GM18502 (cell line): ENCODE measurements at regions not wholly inside any gene's neighbourhood (a gene's known extent, or its start where the extent isn't known, plus 50 kb on each side); places are given as distances from the start of the nearest gene placed in this dataset.
"Not testable (repeated sequence)": the region's sequence is repeated elsewhere in the genome, so short reads cannot be mapped to it uniquely, and the experiment has no call there.

ENCODE experiments used
- ATAC-seq: cut with Tn5 transposase; IDR thresholded peaks from one replicate; pipeline ENCODE4 v1.9.1; 2021; ENCODE audit warnings: mild to moderate bottlenecking; ENCODE audit not compliant: unreplicated experiment, poor library complexity

GRCh38 chr15:35288580-35288979 lies 203.5 kb upstream of the NANOGP8 start:
- no peak for ATAC-seq

GRCh38 chr15:35286721-35287120 lies 201.6 kb upstream of the NANOGP8 start:
- no peak for ATAC-seq

GRCh38 chr15:35282965-35283496 lies 197.9 kb upstream of the NANOGP8 start:
- ATAC-seq: no peak

- no peak for ATAC-seq
Observed at GRCh38 chr15:35281515-35281914, 196.4 kb upstream of the NANOGP8 start.

- ATAC-seq: no peak
Observed at GRCh38 chr15:35279811-35280210, 194.7 kb upstream of the NANOGP8 start.

- ATAC-seq: no peak
Observed at GRCh38 chr15:35271371-35272043, 186.4 kb upstream of the NANOGP8 start.

- ATAC-seq: no peak
Observed at GRCh38 chr15:35260941-35261340, 175.8 kb upstream of the NANOGP8 start.

GRCh38 chr15:35260274-35260673 lies 175.2 kb upstream of the NANOGP8 start:
- not testable (repeated sequence) for ATAC-seq

- no peak for ATAC-seq
Observed at GRCh38 chr15:35256551-35256950, 171.5 kb upstream of the NANOGP8 start.

- ATAC-seq: no peak
Observed at GRCh38 chr15:35256141-35256540, 171.0 kb upstream of the NANOGP8 start.

- ATAC-seq: not testable (repeated sequence)
Observed at GRCh38 chr15:35254908-35255307, 169.8 kb upstream of the NANOGP8 start.

GRCh38 chr15:35254062-35254461 lies 169.0 kb upstream of the NANOGP8 start:
- ATAC-seq: no peak

GRCh38 chr15:35252351-35252865 lies 167.3 kb upstream of the NANOGP8 start:
- ATAC-seq: no peak

- ATAC-seq: no peak
Observed at GRCh38 chr15:35247150-35247549, 162.1 kb upstream of the NANOGP8 start.

- ATAC-seq: no peak
Observed at GRCh38 chr15:35246451-35246850, 161.4 kb upstream of the NANOGP8 start.

- not testable (repeated sequence) for ATAC-seq
Observed at GRCh38 chr15:35245681-35246080, 160.6 kb upstream of the NANOGP8 start.

- no peak for ATAC-seq
Observed at GRCh38 chr15:35244227-35244626, 159.1 kb upstream of the NANOGP8 start.

- ATAC-seq: no peak
Observed at GRCh38 chr15:35243758-35244157, 158.7 kb upstream of the NANOGP8 start.

GRCh38 chr15:35239693-35240092 lies 154.6 kb upstream of the NANOGP8 start:
- ATAC-seq: not testable (repeated sequence)

- ATAC-seq: not testable (repeated sequence)
Observed at GRCh38 chr15:35238448-35238847, 153.4 kb upstream of the NANOGP8 start.

GRCh38 chr15:35229085-35229484 lies 144.0 kb upstream of the NANOGP8 start:
- ATAC-seq: no peak

GRCh38 chr15:35218215-35218614 lies 133.1 kb upstream of the NANOGP8 start:
- no peak for ATAC-seq
